T-helper 22 cell (primary cell): ENCODE measurements at regions not wholly inside any gene's neighbourhood (a gene's known extent, or its start where the extent isn't known, plus 50 kb on each side); places are given as distances from the start of the nearest gene placed in this dataset.
A peak's percentile ranks its signal among the peaks of the same experiment; 100 is the strongest.

Experiments used
- DNase-seq: peaks from one replicate; pipeline ENCODE4 v3.0.0-alpha.2; 2020; ENCODE audit warnings: low read depth

DNA sequence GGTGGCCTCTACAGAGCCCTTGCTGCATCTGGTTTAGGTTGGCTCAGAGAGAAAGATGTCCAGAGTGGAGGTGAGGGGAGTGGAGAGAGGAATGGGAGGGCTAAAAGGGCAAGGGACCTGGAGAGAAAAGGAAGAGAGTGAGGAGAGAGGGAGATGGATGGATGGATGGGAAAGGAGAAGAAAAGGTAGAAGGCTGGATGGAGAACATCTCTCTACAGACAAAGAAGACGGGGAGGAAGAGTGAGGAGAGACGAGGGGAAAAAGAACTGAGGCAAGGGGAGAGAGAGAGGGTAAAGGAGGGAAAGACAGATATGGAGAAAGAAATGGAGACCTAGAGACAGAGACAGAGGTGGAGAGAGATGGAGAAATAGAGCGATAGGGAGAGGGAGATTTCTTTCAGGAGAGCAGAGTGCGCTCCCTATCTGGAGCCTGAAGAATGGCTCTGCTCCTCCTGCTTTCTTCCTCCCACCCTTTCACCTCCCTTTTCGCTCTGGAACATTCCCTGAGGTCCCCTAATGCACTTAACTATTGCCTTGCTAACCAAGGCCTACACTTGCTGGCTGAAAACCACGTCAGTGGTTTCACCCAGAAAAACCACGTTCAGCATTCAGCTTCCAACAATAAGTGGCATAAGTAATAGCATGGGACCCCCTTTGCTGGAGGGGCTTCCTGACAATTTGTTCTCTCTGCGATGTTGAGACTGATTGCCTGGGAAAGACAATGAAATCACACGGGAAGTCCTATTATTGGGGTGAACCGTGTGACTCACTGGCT, 286.3 kb downstream of the CDH26 start:
- DNase-seq, result no peak

DNA sequence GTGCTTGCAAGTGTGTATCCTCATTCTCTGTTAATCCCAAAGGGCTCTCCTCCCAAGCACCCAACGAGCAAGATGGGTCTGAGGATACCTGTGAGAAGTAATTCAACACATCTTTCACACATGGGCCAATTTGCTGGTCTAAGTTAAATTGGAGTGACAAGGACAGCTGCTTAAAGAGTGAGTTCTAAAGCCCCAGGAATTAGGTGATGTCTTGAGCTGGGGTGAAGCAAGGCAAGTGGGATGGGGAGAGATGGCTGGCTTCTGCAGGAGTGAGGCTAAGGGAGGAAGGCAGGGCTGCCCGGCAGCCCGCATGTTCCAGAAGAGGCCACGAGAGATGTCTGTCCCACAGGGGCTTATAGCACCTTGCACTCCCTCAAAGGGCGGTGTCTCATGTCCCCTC, 288.5 kb downstream of the CDH26 start:
- no peak for DNase-seq

DNA sequence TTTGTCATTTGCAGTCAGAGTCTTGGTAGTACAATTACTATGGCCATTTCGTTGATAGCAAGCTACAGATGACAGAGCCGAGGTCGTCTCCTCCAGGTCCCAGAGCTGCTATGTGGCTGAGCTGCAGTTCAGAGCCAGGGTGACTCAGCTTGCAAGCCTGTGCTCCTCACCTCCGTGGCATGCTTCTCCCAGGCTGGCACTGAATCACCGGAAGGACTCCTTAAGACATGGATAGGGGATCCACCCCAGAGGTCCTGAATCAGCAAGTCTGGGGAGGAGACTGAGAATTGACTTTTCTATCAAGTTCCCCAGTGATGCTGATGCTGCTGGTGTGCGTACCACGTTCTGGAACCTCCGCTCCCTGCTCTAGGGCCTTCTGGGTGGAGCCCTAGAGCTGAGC, 291.2 kb downstream of the CDH26 start:
- DNase-seq, result no peak

DNA sequence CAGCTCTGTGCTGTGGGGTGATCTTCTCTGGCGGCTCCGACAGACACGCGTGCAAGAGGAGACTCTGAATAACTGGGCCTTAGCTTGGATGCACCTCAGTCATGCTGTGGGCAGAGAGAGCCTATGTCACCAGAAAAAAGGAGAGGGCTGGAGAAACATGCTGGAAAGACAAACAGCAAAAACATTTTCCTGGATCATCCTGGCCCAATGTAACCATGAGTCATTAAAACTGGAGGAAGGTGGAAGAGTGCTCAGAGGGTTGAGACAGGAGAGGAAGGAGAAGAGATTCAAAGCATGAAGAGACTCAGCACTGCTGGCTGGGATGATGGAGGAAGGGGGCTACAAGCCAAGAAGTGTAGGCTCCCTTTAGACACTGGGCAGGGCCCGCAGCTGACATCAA, 292.0 kb downstream of the CDH26 start:
- no peak for DNase-seq

DNA sequence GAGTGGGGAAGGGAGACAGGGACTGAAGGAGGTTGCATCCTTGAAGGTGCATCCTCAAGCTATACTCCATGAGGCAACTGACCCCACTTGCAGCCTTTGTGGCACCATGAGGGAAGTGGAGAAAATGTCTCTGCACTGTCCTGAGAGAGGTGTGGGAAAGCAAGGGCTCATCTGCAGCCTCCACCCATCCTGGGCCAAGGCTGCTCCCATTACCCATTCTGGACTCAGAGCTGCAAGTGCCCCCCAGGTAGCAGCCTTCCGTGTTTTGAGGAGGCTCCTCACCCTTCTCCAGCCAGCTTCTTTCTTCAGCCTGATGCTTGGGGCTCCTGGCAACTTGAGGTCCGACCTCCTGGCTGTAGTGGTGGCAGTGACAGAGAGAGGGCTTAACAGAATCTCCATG, 294.6 kb downstream of the CDH26 start:
- no peak for DNase-seq

DNA sequence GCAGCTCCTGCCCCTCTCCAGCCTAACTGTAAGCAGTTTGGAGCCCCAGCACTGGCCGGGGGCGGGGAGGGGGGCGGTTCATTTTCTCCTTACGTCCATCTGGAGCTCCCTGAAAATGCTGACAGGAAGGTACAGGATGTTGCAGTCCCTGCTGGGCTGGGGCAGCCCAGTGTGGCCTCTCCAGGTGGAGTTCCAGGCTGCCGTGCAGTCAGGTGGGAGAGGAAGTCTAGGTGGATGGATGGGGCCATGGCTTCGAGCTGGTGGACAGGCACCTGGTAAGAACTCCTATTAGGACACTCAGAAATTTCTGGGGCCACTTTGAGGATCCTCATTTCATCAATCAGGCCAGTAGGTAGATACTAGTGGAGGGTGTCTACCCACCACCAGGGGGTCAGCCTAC, 295.2 kb downstream of the CDH26 start:
- DNase-seq, result no peak

DNA sequence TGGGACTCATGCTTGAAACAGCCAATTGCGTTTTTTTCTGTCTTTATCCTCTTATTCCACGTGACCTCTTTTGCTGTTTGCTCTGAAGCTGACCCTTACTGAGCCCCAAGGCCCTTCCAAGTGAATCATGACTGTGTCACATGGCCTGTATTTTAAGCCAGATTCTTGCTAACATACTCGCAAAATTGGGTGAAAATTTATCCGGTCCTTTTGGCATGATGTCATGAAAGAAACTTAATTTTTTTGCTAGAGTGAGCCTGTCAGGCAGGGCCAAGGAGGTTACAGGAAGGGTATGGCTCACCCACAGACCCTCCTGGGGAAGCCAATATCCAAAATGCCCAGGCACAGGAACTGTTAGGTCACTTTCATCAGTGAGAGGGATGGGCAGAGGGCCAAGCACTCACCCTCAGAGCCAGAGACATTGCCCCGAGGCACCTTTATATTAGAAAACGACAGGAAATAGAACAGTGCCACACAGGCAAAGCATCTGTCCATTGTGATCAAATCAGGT, 296.7 kb downstream of the CDH26 start:
- no peak for DNase-seq

DNA sequence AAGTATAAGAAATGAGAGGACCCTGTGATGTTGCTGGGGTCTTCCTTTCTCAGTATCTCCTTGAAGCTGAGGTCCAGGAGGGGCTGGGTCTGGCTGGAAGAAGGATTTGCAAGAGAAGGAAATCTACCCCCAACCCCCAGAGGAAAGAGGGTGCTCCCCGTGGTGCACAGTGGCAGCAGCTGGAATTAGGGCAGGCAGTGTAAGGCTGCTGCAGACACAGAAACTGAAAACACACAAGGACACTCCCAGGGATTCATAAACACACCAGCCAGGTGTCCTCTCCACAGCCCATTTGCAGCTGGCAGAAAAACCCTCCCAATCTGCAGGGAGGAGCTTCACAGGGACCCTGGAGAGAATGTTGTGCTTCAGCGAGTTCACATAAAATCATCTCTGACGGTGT, 297.2 kb downstream of the CDH26 start:
- no peak for DNase-seq

DNA sequence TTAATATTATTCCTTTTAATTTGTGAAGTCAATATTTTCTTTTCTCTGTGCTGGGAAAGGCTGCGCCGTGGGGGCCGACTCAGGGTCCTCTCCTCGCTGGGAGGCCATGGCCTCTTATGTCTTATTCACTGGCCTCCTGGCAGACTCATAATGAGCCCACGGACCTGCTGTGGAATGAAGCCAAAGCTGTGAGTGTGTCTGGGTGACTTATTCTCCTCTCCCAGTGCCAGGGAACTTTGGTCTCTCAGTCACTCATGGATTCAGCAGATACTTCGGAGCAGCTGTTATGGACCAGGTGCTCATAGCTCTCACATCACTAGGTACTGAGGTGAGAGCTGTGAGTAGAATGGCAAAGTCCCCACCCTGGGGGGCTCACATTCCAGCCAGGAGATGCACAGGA, 297.6 kb downstream of the CDH26 start:
- no peak for DNase-seq

DNA sequence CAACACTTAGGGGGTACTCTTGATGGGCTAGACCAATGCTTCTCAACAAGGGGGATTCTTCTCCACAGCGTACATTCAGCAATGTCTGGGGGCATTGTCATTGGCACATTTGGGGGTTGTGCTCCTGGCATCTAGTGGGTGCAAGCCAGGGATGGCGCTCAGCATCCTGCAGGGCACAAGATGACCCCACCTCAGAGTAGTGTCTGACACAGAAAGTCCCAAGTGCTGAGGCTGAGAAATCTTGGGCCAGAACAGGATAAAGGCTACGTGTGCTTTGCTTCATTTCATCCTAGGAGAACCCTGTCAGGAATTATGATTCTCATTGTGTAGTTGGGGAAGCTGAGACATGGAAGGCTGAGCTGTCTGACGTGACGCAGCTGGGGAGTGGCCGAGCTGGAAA, 298.6 kb downstream of the CDH26 start:
- no peak for DNase-seq

DNA sequence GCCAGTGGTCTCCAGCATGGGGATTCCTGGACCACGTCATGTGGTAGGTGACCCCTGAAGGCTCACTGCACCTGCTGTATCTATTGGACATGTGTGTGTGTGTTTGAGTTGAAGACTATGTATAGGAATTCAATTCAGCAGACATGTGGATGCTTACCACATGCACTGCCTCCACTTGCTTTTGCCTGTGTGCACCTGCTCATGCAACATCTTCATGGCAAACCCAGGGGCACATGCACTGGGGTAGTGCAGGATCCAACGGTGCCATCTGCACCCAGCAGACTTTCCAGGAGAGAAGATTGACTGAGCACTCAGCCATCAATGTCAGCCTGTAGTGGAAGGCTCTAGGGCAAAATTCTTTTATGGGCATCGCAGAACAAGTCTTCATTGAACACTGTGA, 299.4 kb downstream of the CDH26 start:
- DNase-seq, result no peak

DNA sequence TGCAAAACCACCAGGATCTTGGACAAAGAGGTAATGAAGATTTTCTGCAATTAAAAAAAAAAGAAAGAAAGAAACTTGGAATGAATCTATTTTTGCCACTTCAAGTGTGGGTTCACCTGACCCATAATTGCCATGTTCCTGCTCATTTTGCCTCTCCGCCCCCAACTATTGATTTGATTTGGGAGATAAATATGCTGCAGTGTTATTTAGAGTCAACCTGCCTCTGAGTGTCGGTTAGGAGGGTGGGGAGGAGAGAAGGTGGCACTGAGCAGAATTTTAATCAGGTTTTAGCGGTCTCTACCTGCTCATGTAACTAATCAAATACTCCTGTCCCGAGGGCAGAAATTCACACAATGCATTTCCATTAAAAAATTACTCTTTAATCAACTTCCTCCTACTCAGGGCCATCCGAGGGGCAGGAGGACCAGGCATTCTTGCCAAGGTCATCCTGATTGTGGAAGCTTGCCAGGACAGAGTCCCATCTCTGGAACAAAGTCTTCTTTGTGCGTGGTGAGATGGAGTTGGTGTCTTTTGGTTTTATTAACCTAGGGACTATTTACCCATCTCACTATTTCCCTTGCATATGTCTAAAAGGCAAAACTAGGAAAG, 300.1 kb downstream of the CDH26 start:
- no peak for DNase-seq

DNA sequence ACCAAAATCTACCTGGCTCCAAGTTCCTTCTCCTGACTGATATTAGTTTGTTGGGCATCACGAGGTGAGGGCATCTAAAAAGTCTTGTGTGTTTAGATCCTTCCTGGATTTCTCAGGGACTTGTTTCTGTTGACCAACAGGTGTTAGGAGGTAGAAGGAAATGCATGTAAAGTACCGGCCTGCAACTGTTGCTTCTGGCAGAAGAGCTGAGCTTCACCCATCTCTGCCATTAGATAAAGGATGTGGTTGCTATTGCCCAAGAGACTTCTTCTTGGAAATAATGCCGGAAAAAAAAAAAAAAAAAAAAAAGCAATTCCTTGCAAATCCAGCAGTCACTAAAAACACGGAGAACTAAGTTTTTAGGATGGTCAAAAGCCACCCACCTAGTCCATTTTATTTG, 303.1 kb downstream of the CDH26 start:
- no peak for DNase-seq

DNA sequence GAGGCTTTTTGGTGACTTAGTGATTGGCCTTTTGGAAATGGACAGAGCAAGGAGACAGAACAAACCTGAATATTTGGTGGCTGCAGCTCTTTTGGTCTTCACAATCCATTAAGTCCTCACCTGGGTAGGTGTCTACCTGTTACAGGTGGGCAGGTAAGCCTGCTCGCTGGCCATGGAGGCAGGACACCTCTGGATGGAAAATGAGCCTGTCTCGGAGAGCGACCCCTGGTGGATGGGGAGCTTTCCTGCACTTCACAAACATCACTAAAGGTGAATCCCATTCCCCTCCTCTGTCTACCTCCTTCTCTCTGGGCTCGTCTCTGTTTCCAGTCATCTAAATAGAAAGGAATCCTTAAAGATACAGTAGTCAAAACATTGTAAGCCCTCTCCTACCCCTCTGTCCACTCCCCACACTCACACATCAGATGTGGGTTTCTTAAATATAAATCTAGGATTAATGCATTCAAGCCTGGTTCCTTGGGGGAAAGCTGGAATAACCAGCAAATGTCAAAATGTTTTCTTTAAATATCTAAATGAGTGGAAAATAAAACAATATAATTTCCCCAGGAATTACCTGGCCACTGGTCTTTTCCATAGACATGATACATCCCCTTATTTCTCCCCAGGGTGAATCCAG, 304.9 kb downstream of the CDH26 start:
- DNase-seq, result peak; percentile 17

DNA sequence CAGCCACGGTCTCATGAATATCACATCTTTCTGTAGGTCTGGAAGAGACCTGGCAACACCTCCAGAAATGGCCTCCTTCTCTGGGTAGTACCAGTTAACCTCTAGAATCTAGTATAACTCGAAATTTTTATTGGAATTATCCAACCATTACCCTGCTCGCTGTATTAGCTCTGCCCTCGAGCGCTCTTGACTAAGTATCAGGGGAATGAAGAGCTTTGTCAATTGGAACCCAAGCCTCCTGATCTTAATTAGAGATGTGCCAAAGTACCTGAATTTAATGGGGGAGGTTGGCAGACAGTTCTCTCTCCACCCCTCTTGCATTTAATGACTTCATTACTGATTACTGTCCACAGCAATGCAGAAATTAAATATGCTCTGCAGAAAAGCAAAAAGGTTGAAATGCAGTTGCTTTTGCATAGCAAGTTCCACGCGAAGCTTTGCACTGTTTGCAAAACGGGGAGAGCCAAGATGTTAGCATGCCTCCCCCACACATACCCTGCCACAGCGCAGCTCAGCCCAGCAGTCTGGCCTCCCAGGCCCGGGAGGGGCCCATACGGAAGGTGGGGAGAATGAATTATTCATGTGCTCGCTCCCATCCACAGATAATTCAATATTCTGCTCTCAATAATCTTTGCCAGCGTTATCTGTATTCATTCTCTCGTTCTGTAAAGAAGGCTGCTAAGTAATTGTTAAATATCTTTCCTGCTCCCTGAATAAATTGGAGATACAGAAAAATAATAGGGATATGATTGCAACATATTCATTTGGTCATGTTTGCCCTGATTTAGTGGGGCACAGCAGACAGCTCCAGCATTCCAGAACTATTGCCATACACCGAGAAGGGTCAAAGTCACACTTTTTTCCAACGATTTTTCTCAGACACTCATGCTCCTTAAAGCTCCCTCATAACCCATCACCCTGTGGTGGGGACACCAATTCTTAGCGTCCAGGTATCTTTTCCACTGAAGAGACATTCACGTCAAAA, 305.8 kb downstream of the CDH26 start:
- no peak for DNase-seq

DNA sequence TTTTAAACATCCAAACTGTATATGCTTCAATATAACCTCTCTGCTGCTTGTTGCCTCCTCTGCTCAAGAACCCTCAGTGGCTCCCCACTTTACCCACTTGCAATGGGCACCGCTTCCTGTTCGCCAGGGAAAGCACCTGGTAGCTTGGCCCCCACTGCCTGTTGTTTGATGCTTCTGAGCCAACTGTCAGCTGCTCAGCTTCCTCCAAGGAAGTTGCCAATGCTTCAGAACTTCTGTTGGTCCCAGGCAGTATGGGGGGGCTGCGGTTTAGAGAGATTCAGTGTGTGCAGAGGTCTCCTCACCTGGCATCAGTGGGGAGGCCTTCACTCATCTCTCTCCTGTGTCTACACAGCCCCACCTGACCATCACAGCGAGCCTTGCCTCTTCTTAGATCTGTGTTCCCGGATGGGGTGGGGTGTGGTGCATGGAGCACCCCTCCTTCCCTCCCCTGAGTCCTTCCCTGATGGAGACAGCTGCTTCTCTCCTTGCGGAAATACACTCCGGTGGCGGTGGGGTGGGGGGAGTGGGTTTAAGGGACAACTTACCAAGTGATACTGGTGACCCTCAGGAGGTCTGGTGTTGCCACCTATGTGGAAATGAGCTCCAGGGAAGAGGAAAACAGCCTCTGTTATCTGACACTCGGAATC, 308.1 kb downstream of the CDH26 start:
- DNase-seq, result peak; percentile 2

DNA sequence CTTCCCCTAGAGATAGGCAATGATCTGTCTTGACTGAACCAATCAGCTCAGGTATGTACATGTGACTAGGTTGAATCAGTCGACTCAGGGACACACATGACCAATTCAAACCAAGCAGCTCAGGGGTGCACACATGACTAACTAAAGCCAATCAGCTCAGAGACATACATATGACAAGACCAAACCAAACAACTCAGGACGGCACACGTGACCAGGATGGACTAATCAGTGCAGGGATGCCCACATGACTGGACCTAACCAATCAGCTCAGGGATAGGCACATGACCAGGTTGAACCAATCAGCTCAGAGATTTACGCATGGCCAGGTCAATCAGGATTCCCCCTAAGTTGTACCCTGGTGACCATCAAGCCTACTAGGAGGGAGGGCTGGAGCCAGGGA, 310.3 kb downstream of the CDH26 start:
- no peak for DNase-seq

DNA sequence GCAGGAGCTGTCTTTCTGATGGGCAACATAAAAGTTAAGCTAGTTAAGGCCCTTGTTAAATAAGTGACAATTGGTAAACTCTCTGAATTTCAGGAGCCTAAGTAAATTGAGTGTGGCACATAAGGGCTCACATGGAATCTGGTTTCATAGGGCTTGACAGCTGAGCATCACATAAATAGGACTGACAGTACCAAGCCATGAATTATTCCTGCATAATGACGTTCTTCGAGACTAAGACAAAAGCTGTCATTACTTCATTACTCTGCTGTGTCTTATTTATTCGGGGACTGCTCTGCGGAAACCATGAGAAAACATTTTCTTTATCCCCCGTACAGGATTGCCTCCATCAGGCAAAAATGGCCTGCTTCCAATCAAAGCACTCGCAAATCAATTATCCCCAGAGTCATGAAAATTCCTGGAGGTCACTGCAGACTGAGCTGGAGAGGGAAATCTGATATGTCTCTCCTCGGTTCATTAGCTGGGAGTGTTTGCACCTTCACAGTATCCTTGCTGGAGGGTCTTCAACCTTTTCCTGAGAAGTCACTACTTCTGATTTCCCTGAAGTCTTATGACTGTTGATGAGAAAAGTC, 311.4 kb downstream of the CDH26 start:
- no peak for DNase-seq

DNA sequence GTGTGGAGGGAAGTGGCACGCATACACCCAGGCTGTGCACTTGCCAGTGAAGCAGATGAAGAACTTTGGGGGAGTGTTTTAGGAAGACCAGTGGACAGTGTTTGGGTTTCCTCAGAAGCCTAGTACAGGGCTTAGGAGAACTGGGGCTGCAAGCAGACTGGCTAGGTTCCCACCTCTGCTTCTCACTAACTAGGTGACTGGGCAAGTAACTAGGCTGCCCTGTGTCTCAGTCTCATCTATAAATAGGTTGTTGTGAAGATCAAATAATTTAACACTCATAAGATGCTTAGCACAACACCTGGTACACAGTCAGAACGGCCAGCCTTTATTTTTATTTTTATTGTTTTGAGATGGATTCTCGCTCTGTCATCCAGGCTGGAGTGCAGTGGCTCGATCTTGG, 312.1 kb downstream of the CDH26 start:
- DNase-seq, result no peak

DNA sequence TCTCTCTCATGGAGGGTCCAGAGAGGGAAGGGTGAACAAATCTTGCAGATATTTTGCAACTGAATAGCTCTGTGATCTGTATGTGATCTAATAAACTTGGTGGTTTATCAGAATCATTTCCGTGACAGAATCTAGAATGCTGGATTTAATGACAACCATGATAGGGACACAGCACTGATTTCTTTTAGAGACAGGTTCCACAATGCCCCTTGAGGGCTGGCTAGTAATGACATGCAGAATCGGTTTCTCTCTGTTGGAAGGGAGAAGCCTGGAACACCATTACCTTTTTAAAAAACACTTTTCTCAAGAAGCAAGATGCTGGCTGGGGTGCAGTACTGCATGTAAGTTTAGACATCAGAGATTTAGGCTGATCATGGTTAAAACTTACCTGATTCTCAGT, 313.4 kb downstream of the CDH26 start:
- DNase-seq, result no peak

DNA sequence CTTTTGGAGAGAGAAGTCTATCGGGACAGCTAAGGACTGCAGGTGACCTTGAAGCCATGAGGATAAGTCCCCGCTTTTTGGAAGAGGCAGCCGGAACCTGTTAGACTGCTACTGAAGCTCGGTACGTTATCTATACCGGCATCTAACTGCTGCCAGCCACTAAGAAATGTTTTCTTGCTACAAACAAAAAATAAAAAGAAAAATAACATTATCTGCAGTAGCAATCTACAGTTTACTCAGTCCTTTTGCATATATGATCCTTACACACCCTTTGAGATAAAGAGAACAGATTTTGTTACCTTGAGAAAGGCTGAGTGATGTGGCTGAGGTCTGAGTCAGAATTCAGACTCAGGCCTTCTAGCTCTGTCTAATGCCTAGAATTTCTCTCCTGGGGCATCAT, 314.6 kb downstream of the CDH26 start:
- no peak for DNase-seq
